Bronchial epithelial cell (primary cell): ENCODE measurements at regions not wholly inside any gene's neighbourhood (a gene's known extent, or its start where the extent isn't known, plus 50 kb on each side); places are given as distances from the start of the nearest gene placed in this dataset.
A peak's percentile ranks its signal among the peaks of the same experiment; 100 is the strongest.
"Not testable (repeated sequence)": the region's sequence is repeated elsewhere in the genome, so short reads cannot be mapped to it uniquely, and the experiment has no call there.

Experiments
- DNase-seq: peaks from one replicate; pipeline ENCODE4 v3.0.0-alpha.2; 2010; ENCODE audit warnings: low read depth
- FAIRE-seq: peaks from 2 replicates; lab custom pipeline; 2011; peaks lifted over from hg19 to GRCh38; lab: Jason Lieb, UNC
- H3K27me3 ChIP-seq: 2 replicates; pipeline ENCODE4 v1.5.1; 2011; ENCODE audit warnings: low read length; ENCODE audit not compliant: control insufficient read depth, insufficient read depth
- H3K36me3 ChIP-seq: 2 replicates; pipeline ENCODE4 v1.5.1; 2011; ENCODE audit warnings: low read length; ENCODE audit not compliant: control insufficient read depth, insufficient read depth
- H3K4me3 ChIP-seq: 2 replicates; pipeline ENCODE4 v1.5.1; 2011; ENCODE audit warnings: mild to moderate bottlenecking, low read depth, low read length, control low read depth
- CTCF ChIP-seq: IDR thresholded peaks from 2 replicates; pipeline ENCODE4 v1.5.1; 2011; ENCODE audit warnings: mild to moderate bottlenecking, moderate library complexity, low read length, control low read depth, inconsistent platforms; ENCODE audit not compliant: insufficient read depth, severe bottlenecking

DNA sequence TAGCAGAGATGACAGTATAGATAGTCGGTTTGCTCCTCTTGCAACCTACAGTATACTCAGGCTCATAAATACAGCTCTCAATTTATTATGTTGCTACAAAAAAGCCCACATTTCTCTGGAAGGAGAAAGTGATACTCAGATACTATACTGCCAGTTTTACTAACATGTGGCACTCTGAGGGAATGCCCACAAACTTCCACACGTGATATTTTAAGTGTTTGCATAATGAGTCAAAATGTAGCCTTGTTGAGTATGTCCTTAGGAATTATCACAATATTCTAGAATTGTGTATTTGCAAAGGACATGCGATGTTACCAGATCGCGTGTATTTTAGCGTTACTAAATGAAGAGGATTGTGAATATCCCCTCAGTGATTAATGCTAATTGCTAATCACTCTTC, 929.1 kb downstream of the STIM2 start:
- H3K4me3 ChIP-seq = no peak overlapping the region
- no peaks in the 10 kb centered on the region for H3K27me3 ChIP-seq
- no peak for TF ChIP-seq CTCF
- FAIRE-seq = no peak
- H3K36me3 ChIP-seq = no peaks in the 10 kb centered on the region
- DNase-seq = peak; percentile 62

GRCh38 chr4:27790911-27791310, 930.3 kb downstream of the STIM2 start:
- Histone ChIP-seq H3K27me3 (no peaks in the 10 kb centered on the region), H3K36me3 (no peaks in the 10 kb centered on the region), H3K4me3 (no peak overlapping the region)
- DNase-seq = peak; percentile 73
- TF ChIP-seq CTCF = no peak
- no peak for FAIRE-seq

- peak; percentile 18 for DNase-seq
- H3K4me3 ChIP-seq = no peak overlapping the region
- no peak for FAIRE-seq
Measured at GRCh38 chr4:27791640-27792039, 931.0 kb downstream of the STIM2 start.

DNA sequence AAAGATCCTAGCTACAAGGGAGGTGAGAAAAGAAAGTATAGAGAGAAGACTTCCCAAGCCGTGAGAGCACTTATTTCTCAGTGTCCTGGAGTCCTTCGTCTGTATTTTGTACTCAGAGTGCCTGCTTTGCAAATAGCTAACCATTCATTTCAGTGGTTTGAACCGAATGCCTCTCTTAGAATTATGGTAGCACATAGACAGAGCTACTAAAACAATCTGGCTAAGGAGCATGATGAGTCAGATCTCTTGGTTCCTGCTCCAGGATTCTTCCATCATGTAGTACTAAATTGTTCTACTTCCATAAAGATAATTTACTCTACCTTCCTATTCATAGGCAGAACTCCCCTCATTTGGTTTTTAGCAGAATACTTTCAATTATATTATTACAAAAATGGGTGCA, 946.6 kb downstream of the STIM2 start:
- H3K4me3 ChIP-seq = no peak overlapping the region
- no peaks in the 10 kb centered on the region for H3K36me3 ChIP-seq
- H3K27me3 ChIP-seq = no peaks in the 10 kb centered on the region
- no peak for TF ChIP-seq CTCF
- FAIRE-seq = no peak
- no peak for DNase-seq

More at GRCh38 chr4:27791640-27792039, 931.0 kb downstream of the STIM2 start:
- no peaks in the 10 kb centered on the region for H3K27me3 ChIP-seq
- H3K36me3 ChIP-seq = no peaks in the 10 kb centered on the region
- no peak for TF ChIP-seq CTCF

DNA sequence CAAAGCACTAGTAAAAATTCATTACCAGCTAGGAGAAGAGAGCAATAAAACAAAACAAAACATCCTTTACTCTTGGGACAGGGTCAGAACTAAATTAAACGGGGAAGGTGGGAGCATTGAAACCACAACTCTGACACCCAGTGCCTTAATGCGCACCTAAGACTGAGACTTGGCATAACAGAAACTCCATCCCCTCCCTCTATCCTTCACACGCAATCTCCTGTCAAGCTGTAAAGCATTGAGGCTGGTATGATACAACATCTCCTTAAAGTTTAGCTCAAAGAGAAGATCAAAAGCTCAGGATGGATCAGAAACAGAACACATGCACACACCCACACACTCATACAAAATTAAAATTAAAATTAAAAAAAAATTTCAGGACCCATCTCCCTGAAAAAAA, 951.3 kb downstream of the STIM2 start:
- no peak for TF ChIP-seq CTCF
- FAIRE-seq = no peak

DNA sequence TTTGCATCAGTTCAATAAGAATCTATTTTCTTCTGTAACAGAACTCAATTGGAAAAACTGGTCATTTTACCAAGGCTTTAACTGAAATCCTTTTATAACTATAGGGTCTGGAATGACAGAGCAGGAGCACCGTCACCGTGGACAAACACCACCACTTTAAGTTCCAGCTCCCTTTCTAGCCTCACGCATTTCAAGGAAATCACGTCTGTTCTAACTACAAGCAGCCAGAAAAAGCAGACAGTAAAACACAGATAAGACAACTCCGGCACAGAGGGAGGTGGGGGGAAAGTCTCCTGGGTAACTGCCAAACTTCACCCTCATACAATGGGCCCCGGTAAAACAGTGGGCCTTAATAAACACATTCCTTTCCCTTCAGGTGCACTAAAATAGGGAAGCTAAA, 952.6 kb downstream of the STIM2 start:
- H3K4me3 ChIP-seq, H3K27me3 ChIP-seq, DNase-seq, H3K36me3 ChIP-seq: not testable (repeated sequence)
- peak; percentile 81 for FAIRE-seq

More for the DNA sequence above, 951.3 kb downstream of the STIM2 start:
- Histone ChIP-seq H3K4me3 (no peak overlapping the region), H3K27me3 (no peaks in the 10 kb centered on the region), H3K36me3 (no peaks in the 10 kb centered on the region)
- no peak for DNase-seq

DNA sequence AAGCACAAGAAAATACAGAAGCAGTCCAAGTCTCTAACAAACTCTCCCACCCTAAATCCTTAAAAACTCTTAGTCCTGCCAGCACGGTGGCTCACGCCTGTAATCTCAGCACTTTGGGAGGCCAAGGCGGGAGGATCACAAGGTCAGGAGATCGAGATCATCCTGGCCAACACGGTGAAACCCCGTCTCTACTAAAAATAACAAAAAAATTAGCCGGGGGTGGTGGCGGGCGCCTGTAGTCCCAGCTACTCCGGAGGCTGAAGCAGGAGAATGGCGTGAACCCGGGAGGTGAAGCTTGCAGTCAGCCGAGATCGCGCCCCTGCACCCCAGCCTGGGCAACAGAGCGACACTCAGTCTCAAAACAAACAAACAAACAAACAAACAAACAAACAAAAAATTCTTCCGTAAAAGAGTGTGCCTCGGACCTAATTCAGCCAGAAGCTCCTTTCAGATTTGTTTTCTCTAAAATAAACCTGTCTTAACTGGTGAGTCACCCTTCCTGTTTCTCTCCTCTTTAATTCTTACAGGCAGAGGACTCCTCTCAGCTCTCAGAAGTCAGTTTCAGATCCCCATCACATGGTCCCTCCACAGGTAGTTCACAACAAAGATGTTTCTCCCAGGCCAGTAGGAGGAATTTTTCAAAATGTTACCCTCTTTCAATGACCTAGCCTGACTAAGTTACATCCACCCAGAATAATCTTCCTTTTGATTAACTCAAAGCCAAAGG, 953.2 kb downstream of the STIM2 start:
- DNase-seq (peak; percentile 9), FAIRE-seq (peak; percentile 7)
- not testable (repeated sequence) for H3K27me3 ChIP-seq, H3K36me3 ChIP-seq, H3K4me3 ChIP-seq
